Panc1 (cell line): ENCODE measurements at regions not wholly inside any gene's neighbourhood (a gene's known extent, or its start where the extent isn't known, plus 50 kb on each side); places are given as distances from the start of the nearest gene placed in this dataset.

Experiments used
- ATAC-seq: fragments of 200-7000 bp; cut with Tn5 transposase; 2 replicates; pipeline ENCODE4 v1.9.1; 2020; ENCODE audit warnings: mild to moderate bottlenecking, moderate library complexity
- BruUV-seq: library from RNA; stranded (reverse); fragments of 400-500 nt; replicated peaks from 2 replicates; lab custom pipeline; 2021; lab: Mats Ljungman, UMichigan
- CTCF ChIA-PET: fragments of 300-600 bp; sonication (Branson Sonifier 250); formaldehyde crosslinking; loops from one replicate; lab custom pipeline; 2022; ENCODE audit warnings: antibody characterized with exemption; lab: Charles Lee
- POLR2A ChIA-PET: fragments of 300-600 bp; sonication (Branson Sonifier 250); formaldehyde crosslinking; loops from one replicate; lab custom pipeline; 2022; ENCODE audit warnings: antibody characterized with exemption; lab: Charles Lee
- DNase-seq: peaks from one replicate; pipeline ENCODE4 v3.0.0-alpha.2; 2010; ENCODE audit warnings: low read depth, low spot score
- H3K27ac ChIP-seq: 2 replicates; pipeline ENCODE4 v1.5.1; 2011; ENCODE audit warnings: mild to moderate bottlenecking, low read length, inconsistent platforms
- H3K27me3 ChIP-seq: fragments of 200-500 bp; sonication (Bioruptor generic); 2 replicates; pipeline ENCODE4 v1.6.0; 2014; ENCODE audit warnings: low read length, inconsistent platforms; ENCODE audit not compliant: control insufficient read depth, insufficient read depth
- H3K36me3 ChIP-seq: fragments of 200-500 bp; sonication (Bioruptor generic); 2 replicates; pipeline ENCODE4 v1.5.1; 2014; ENCODE audit warnings: inconsistent platforms, mild to moderate bottlenecking, low read length, moderate library complexity; ENCODE audit not compliant: control insufficient read depth, insufficient read depth
- H3K4me1 ChIP-seq: 2 replicates; pipeline ENCODE4 v1.5.1; 2011; ENCODE audit warnings: inconsistent platforms, mild to moderate bottlenecking, low read length, moderate library complexity; ENCODE audit not compliant: control insufficient read depth, insufficient read depth
- H3K4me3 ChIP-seq, 2 experiments: 2 replicates each; pipeline ENCODE4 v1.5.1; 2011 to 2012; ENCODE audit warnings: low read depth in 2 of 2, low read length in 2 of 2, mild to moderate bottlenecking in 2 of 2, inconsistent platforms in 1 of 2, moderate library complexity in 1 of 2
- H3K9me3 ChIP-seq: fragments of 200-500 bp; sonication (Bioruptor generic); 2 replicates; pipeline ENCODE4 v1.5.1; 2014; ENCODE audit warnings: low read depth, mild to moderate bottlenecking, inconsistent platforms, low read length, moderate library complexity; ENCODE audit not compliant: control insufficient read depth, insufficient read depth
- POLR2AphosphoS5 ChIP-seq: IDR thresholded peaks from 2 replicates; pipeline ENCODE4 v1.6.1; 2012; ENCODE audit warnings: mild to moderate bottlenecking, low read depth, low read length, moderate library complexity
- REST ChIP-seq, 2 experiments: IDR thresholded peaks; 2 replicates each; pipeline ENCODE4 v1.6.1; 2011 to 2012; ENCODE audit warnings: low read depth in 2 of 2, control low read depth in 1 of 2, low read length in 1 of 2, mild to moderate bottlenecking in 1 of 2, moderate library complexity in 1 of 2; ENCODE audit not compliant: insufficient read depth in 1 of 2
- SIN3A ChIP-seq: IDR thresholded peaks from 2 replicates; pipeline ENCODE4 v1.6.1; 2012; ENCODE audit warnings: low read depth, mild to moderate bottlenecking, low read length, moderate library complexity, borderline replicate concordance; ENCODE audit not compliant: insufficient read depth
- TCF7L2 ChIP-seq: IDR thresholded peaks from 2 replicates; pipeline ENCODE4 v1.6.1; 2011; ENCODE audit warnings: mild to moderate bottlenecking, low read depth, low read length, inconsistent platforms
- in situ Hi-C: cut with HindIII; loops from 2 replicates; pipeline ENCODE4 v1.10.0; 2016; ENCODE audit warnings: low sequenced_read_pairs, low pct_unique_long_range_greater_than_20kb
- intact Hi-C: fragments of 100-400 bp; cut with micrococcal nuclease; formaldehyde crosslinking; loops from one replicate; pipeline ENCODE4 v1.10.0; 2022; ENCODE audit not compliant: unreplicated experiment
- TF ChIP-seq, protein P1 (sequence below): fragments of 450-650 bp; IDR thresholded peaks from 2 replicates; pipeline ENCODE4 v1.5.1; 2017; ENCODE audit warnings: mild to moderate bottlenecking

DNA sequence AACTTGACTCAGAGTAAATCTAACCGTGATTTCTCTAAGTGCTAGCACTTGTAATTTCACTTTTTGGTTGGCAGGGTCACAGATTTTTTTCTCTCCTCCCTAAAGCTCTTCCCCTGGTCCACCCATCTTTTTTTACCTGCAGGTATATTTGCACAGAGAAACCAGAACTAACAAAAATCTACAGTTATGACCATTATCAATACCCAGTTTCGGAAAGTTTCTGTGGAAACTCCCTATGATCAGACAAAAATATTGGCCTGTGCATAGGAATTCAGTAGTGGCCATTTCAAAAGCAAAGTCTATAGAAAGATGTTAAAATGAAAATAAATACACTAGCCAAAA is 62.4 kb upstream of the ATF7IP2 start:
- TF ChIP-seq, protein P1, sequence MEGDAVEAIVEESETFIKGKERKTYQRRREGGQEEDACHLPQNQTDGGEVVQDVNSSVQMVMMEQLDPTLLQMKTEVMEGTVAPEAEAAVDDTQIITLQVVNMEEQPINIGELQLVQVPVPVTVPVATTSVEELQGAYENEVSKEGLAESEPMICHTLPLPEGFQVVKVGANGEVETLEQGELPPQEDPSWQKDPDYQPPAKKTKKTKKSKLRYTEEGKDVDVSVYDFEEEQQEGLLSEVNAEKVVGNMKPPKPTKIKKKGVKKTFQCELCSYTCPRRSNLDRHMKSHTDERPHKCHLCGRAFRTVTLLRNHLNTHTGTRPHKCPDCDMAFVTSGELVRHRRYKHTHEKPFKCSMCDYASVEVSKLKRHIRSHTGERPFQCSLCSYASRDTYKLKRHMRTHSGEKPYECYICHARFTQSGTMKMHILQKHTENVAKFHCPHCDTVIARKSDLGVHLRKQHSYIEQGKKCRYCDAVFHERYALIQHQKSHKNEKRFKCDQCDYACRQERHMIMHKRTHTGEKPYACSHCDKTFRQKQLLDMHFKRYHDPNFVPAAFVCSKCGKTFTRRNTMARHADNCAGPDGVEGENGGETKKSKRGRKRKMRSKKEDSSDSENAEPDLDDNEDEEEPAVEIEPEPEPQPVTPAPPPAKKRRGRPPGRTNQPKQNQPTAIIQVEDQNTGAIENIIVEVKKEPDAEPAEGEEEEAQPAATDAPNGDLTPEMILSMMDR = no peak
- TF ChIP-seq REST (IDR thresholded peaks at IDR 0.05; ENCODE audit: insufficient read depth in 1 of 2, low read depth in 2 of 2, low read length in 1 of 2) = no peak
- no peak for TF ChIP-seq SIN3A
- TF ChIP-seq POLR2AphosphoS5 = no peak
- no peak for TF ChIP-seq TCF7L2
- H3K4me1 ChIP-seq = peaks cover 4% of the 10 kb centered on the region; the same call in 1 of the 2 replicates
- ChIA-PET POLR2A (no interaction called here), CTCF (interaction anchor here (1.4 kb wide), 1 partner anchor 9 kb away, joined by 3 read pairs; no protein-coding TSS in a partner anchor)
- ATAC-seq = no peak
- DNase-seq = no peak
- H3K27ac ChIP-seq = peak overlapping the region; percentile 80
- BruUV-seq = no TSS peak
- no peaks in the 10 kb centered on the region for H3K36me3 ChIP-seq
- in situ Hi-C loops = no loop called here
- H3K27me3 ChIP-seq = no peaks in the 10 kb centered on the region
- H3K4me3 ChIP-seq = no peak overlapping the region
- no peaks in the 10 kb centered on the region for H3K9me3 ChIP-seq
- intact Hi-C loops = no loop called here

GRCh38 chr16:10324210-10324609 is 61.7 kb upstream of the ATF7IP2 start:
- BruUV-seq = no TSS peak
- Histone ChIP-seq H3K27ac (peak overlapping the region; percentile 80), H3K27me3 (no peaks in the 10 kb centered on the region), H3K4me3 (no peak overlapping the region), H3K4me1 (peaks cover 4% of the 10 kb centered on the region; the same call in 1 of the 2 replicates), H3K36me3 (no peaks in the 10 kb centered on the region), H3K9me3 (no peaks in the 10 kb centered on the region)
- in situ Hi-C loops (no loop called here), intact Hi-C loops (no loop called here)
- no peak for DNase-seq
- TF ChIP-seq SIN3A = no peak
- TF ChIP-seq, protein P1 = no peak
- no peak for TF ChIP-seq POLR2AphosphoS5
- TF ChIP-seq TCF7L2 = no peak
- no peak for TF ChIP-seq REST (IDR thresholded peaks at IDR 0.05; ENCODE audit: insufficient read depth in 1 of 2, low read depth in 2 of 2, low read length in 1 of 2)
- CTCF ChIA-PET = no interaction called here
- ATAC-seq = no peak
- POLR2A ChIA-PET = no interaction called here
